HG03103 (cell line): ENCODE measurements at regions not wholly inside any gene's neighbourhood (a gene's known extent, or its start where the extent isn't known, plus 50 kb on each side); places are given as distances from the start of the nearest gene placed in this dataset.

Experiments used
- ATAC-seq: cut with Tn5 transposase; IDR thresholded peaks from one replicate; pipeline ENCODE4 v1.9.1; 2021; ENCODE audit warnings: low read depth; ENCODE audit not compliant: unreplicated experiment

DNA sequence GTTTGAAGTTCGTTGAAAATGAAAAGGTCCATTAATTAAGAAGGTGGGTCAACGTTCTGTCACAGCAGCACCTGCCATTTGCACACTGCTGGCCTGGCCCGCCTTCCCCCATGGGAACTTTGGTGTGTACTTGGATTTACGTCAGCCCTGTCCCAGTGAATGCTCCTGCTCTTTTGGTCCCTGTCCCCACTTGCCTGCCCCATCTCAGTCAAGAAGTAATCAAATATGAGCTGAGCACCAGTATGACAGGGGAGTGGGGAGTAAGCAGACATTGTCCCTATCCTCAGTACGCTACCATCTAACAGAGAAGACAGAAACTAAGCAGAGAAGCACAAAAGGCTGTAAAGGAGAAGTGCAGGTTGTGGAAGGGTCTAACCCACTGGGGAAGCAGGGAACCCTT is 65.1 kb downstream of the SLC4A3 start:
- no peak for ATAC-seq

DNA sequence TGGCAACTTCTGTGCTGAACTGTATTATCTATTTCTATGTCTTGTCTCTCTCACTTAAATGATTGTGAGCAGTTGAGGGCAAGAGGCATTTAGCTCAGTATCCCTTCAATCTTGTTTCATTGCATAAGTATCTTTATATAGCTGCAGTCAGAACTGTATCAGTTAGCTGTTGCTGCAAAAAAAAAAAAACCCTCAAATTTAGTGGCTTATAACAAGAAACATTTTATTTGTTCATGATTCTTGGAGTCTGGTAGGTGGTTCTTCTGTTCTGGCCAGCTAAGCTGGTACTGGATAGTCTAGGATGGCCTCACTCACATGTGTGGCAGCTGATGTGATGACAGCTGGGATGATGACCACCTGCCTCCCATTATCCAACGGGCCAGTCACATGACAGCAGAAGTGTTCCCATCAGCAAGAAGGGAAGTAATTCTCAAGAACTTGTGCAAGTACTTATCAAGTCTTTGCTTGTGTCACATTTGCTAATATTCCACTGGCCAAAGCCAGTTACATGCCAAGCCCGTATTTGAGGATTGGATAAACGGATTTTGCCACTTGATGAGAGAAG is 67.8 kb downstream of the SLC4A3 start:
- no peak for ATAC-seq

DNA sequence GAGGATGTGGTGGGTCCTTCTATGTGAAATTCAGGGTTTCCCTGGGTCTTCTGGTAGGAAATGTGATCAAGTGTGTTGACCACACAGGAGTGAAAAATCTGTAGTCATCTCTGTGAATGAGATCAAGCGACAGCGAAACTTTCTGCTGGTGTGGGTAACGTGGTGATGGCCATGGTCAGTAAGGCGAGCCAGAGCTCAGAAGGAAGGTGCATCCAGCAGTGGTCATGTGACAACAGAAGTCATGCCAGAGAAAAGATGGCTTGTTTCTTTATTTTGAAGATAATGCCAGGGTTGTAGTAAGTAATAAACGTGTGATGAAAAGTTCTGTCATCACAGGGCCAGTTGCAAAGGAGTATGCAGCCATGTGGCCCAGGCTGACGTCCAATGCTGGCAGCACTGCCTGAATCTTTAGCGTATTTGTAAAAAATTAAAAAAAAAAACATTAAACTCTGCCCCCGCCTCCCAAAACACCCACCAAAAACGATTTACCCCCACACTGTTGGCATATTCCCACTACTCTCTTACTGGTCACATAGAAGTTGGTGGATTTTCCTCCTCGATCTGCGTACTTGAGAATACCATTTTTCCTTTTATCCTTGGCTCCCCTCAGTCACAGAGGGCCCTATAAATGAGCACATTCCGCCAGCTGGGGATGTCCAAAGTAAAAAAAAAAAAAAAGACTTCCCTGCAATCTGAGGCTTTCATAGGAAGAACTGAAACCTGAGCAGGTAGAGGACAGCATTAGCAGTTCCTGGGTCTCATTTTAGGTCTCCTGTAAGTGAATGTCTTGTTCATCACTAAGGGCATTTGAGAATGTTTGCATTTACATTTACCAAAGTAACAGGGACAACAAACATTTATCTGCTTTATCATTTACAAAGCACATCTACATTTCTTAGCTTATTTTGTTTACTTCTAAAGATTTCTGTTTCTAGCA is 70.6 kb downstream of the SLC4A3 start:
- ATAC-seq: no peak

GRCh38 chr2:219698748-219699439 is 71.5 kb downstream of the SLC4A3 start:
- no peak for ATAC-seq

GRCh38 chr2:219699440-219699821 is 72.0 kb downstream of the SLC4A3 start:
- ATAC-seq: no peak

DNA sequence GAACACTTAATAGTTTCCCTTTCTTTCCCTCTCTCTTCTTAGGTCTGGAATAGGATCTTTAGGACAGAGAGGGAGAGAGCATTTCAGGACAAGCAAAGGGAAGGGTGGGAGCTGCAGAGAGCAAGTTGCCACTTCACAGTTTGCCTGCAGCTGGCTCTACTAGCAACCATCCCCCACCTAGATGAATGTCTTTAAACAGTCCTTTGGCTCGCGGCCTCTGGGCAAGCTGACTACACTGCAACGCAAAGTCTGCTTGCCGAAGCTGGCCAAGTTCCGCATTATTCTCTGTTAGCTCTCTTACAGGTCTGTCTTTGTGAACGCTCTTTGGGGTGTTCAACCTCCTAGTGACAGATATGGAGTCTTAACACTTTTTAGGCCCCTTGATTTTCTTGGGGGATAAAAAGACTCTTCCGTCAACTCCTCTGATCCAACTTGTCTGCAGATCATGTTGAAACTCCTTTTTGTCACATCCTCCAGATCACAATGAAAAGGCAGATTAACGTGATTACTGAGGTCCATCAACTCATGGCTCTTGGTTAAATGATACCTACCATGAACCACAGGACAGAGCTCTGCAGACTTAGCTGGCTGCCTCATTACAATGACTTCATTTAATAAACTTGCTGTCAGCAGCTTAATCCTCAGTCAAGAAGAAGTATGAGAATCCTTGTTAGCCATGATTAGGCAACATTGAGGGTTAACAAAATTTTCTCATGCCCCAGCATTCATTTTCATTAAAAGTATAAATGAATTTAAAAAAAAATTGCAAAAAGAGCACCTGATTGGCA is 74.6 kb downstream of the SLC4A3 start:
- no peak for ATAC-seq

DNA sequence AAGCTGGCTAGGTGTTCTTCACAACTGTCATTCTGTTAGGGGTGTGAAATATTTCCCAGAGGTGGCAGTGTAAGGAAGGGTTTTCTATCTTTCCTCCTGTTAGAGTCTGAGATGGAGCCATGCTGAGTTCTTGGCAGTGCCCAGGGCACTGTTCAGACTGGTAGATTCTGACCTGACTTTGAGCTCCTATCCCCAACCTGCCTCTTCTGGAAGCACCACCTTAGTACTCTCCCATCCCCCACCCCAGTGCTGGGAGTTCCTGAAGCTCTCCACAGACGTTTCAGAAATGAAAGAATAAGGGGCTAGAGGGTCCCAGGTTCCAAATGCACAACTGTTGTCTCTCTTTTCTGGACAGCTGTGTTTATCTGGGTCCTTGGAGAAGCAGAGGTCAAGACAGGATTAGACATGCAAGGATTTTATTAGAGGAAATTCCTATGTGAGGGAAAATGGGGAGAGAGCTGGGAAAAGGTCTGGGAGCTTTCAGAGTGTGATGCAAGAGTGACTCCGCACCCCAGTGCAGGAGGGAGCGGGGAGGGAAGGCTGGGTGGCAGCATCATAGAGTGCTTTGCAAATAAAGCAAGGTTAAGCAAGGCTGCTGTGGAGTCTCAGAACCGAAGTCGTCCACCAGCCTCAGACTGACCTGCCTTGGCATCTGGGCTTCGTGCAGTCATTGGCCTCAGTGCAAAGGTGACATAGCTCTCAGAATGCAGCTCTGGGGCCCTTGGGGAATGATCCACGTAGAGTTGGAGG is 75.5 kb downstream of the SLC4A3 start:
- ATAC-seq: no peak

DNA sequence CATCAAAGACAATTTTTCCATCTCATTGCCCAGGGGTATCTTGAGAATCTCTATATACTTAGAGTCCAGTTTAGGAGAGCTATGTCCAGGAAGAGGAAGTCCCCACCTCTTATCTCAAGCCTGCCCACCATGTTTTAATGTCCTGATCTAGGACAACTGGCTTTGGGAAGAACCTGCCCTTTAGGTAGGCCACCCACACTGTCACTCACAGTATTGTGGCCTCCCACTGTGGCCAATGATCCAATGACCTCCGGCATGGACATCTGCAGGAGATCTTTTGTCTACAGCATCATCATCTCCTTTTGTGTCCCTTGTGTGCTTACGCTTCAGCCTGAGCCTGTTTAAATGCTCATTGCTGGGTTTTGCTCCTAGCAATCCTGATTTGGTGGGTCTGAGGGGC is 77.4 kb downstream of the SLC4A3 start:
- no peak for ATAC-seq

GRCh38 chr2:219706823-219707281 is 79.4 kb downstream of the SLC4A3 start:
- ATAC-seq: no peak

DNA sequence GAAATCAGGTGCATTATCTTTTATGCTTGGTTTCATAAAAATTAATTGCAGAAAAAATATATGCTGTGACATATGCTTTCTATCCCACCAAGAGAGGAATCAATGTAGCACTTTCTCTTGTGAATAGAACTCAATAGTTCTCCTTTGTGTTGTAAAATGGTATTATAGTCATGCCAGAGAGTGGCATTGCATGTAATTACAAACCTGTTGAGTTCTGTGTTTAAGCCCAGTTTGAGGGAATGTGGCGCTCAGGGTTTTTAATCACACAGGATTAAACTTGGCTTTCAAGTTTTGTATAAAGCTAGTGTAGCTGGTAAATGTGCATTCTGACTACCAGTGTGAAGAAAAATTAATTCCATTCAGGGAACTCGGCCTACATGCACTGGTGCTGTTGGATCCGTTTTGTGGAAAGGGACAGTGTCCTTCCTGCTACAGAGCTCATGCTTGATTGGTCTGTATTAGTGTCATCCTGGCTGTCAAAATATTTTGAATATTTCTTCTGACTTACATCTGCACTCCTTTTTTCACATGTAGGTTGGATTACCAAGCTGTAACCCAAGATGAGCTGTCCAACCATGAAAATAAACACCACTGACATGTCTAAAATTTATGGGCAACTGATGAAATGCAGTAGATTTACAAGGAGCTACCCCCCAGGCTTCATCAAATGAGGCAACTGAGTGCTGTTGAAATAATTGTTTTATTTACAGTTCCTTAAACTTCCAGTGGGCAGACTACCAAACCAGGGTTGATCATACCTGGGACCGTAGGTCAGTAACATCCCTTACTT is 80.3 kb downstream of the SLC4A3 start:
- ATAC-seq: no peak

DNA sequence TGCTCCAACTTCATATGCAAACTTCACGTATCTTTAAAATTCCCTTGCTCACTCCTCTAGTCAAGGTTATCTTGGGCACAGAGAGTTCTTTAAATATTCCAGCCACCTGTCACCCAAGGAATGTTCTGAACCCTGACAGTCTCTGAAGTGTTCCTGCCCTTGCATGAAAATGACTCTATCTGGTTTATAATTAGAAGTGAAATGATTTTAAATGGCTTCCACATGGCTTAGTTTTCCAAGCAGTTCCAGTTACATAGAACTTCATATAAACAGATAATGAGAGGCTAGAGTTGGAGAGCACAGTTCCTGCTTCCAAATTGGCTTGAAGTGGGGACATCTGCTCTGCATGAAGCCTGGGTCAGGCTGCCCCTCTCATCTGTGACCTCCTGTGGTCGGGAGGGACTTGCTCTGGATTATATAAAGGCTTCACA is 81.9 kb downstream of the SLC4A3 start:
- ATAC-seq: no peak

- ATAC-seq: peak; percentile 77
Measured at GRCh38 chr2:219713110-219713509, 85.7 kb downstream of the SLC4A3 start.

GRCh38 chr2:219714681-219715400 is 87.4 kb downstream of the SLC4A3 start:
- no peak for ATAC-seq

DNA sequence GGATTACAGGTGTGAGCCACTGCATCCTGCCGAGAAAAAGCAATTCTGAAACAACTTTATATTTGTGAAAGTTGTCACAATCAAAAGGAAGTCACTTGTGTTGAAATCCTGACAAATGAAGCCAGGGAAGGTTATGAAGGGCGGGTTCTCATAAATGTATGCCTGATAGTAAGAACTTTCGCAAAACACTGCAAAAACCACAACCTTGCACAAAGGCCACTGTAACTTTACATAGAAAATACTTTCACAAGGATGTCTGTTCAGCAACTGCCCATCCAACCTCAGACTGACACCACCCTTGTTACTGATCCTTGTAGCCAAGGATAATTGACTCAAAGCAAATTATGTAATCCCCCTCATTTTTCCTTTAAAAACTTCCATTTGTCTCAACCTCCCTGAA is 90.6 kb downstream of the SLC4A3 start:
- no peak for ATAC-seq

DNA sequence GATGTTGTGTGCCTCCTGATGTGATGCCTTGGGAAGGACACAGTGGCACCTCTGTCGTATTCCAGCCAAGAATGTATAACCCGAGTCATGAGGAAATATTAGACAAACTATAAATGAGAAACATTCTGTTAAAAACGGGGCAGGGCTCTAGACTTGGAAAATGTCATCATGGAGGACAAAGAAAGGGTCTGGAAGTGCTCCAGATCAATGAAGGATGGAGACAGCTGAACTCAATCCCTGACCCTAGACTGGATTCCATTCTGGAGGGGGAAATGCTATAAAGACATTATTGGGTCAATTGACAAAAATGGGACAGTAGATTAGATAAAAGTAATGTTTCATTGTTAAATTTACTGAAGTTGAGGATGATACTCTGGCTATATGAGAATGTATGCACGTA is 92.1 kb downstream of the SLC4A3 start:
- no peak for ATAC-seq

DNA sequence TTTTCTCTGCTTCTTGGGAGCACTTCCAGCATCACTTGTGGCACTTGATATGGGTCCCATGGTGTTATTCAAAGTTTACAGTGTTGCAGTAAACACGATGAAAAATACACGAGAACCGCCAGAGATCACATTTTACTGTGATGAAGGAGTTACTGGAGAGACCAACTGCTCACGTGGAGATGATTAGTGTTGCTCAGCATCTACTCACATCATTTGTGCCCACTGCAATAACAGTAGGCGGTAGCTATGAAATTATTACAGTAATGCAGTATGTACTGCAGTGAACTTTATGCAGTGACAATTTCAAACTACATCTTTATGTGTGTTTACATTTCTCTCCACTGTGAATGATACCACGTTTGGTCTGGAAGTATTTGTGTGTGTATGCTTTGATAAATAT is 93.5 kb downstream of the SLC4A3 start:
- ATAC-seq: no peak

- ATAC-seq: no peak
Measured at GRCh38 chr2:219722276-219722879, 94.9 kb downstream of the SLC4A3 start.

DNA sequence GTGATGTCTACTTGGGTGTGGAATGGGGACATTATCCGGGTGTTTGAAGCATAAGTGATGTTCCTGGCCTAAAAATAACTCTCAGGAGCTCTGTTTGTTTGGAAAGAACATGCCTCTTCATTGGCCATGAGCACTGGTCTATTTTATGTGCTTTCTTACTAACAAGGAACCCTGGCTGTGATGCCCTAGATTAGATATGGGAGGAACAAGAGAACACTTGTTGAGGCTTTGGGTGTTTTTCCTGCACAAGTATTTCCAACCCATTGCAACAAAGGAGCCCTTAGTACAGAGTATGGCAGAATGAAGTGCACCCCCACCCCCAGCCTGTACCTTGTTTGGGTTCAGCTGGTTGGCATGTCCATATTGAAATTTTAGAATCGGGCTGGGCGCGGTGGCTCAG is 95.9 kb downstream of the SLC4A3 start:
- no peak for ATAC-seq
